DOHH2 (cell line): ENCODE measurements at regions not wholly inside any gene's neighbourhood (a gene's known extent, or its start where the extent isn't known, plus 50 kb on each side); places are given as distances from the start of the nearest gene placed in this dataset.

Source experiments
- H3F3A ChIP-seq: fragments of 200-600 bp; sonication (generic), shearing (Covaris generic); 2 replicates; pipeline ENCODE4 v1.6.0; 2016; ENCODE audit warnings: antibody characterized with exemption, mild to moderate bottlenecking; ENCODE audit not compliant: control insufficient read depth, insufficient read depth
- H3K27ac ChIP-seq: fragments of 200-600 bp; sonication (generic); 2 replicates; pipeline ENCODE4 v1.5.1; 2014; ENCODE audit warnings: low read depth, mild to moderate bottlenecking, low read length, moderate library complexity
- H3K27me3 ChIP-seq: fragments of 200-600 bp; sonication (generic); 2 replicates; pipeline ENCODE4 v1.6.1; 2014; ENCODE audit warnings: mild to moderate bottlenecking, low read length, mixed read lengths; ENCODE audit not compliant: control insufficient read depth
- H3K36me3 ChIP-seq: fragments of 200-600 bp; sonication (generic); 2 replicates; pipeline ENCODE4 v1.6.1; 2014; ENCODE audit warnings: mild to moderate bottlenecking, low read length, moderate library complexity, mixed read lengths; ENCODE audit not compliant: control insufficient read depth
- H3K4me1 ChIP-seq: fragments of 200-600 bp; sonication (generic); 2 replicates; pipeline ENCODE4 v1.6.1; 2014; ENCODE audit warnings: mild to moderate bottlenecking, low read length, mixed read lengths; ENCODE audit not compliant: control insufficient read depth
- H3K4me2 ChIP-seq: fragments of 200-600 bp; sonication (generic); 2 replicates; pipeline ENCODE4 v1.6.0; 2014; ENCODE audit warnings: mild to moderate bottlenecking, low read length, moderate library complexity
- H3K4me3 ChIP-seq: fragments of 200-600 bp; sonication (generic); 2 replicates; pipeline ENCODE4 v1.5.1; 2014; ENCODE audit warnings: mild to moderate bottlenecking, low read length, mixed read lengths
- H3K79me2 ChIP-seq: fragments of 200-600 bp; sonication (generic); 2 replicates; pipeline ENCODE4 v1.6.1; 2014; ENCODE audit warnings: mild to moderate bottlenecking, low read length, mixed read lengths; ENCODE audit not compliant: control insufficient read depth
- H3K9me2 ChIP-seq: fragments of 200-600 bp; sonication (generic); replicated peaks from 2 replicates; pipeline ENCODE4 v1.6.1; 2014; ENCODE audit warnings: mild to moderate bottlenecking, low read length, mixed read lengths; ENCODE audit not compliant: control insufficient read depth
- H3K9me3 ChIP-seq: fragments of 200-600 bp; sonication (generic); 2 replicates; pipeline ENCODE4 v1.6.1; 2014; ENCODE audit warnings: antibody characterized with exemption, low read length, mixed read lengths; ENCODE audit not compliant: control insufficient read depth, insufficient read depth
- H4K20me1 ChIP-seq: fragments of 200-600 bp; sonication (generic); 2 replicates; pipeline ENCODE4 v1.6.0; 2014; ENCODE audit warnings: low read depth, mild to moderate bottlenecking, antibody characterized with exemption, low read length, moderate library complexity; ENCODE audit not compliant: control insufficient read depth, insufficient read depth
- CTCF ChIP-seq: fragments of 200-600 bp; sonication (generic); IDR thresholded peaks from one replicate; pipeline ENCODE4 v1.5.1; 2014; ENCODE audit warnings: antibody characterized with exemption, mild to moderate bottlenecking, low read depth, low read length; ENCODE audit not compliant: poor library complexity, severe bottlenecking
- EZH2phosphoT487 ChIP-seq: fragments of 200-600 bp; sonication (generic); IDR thresholded peaks from 2 replicates; pipeline ENCODE4 v1.6.1; 2017; ENCODE audit warnings: borderline replicate concordance, mild to moderate bottlenecking, antibody characterized with exemption, low read length, moderate library complexity, mixed read lengths

DNA sequence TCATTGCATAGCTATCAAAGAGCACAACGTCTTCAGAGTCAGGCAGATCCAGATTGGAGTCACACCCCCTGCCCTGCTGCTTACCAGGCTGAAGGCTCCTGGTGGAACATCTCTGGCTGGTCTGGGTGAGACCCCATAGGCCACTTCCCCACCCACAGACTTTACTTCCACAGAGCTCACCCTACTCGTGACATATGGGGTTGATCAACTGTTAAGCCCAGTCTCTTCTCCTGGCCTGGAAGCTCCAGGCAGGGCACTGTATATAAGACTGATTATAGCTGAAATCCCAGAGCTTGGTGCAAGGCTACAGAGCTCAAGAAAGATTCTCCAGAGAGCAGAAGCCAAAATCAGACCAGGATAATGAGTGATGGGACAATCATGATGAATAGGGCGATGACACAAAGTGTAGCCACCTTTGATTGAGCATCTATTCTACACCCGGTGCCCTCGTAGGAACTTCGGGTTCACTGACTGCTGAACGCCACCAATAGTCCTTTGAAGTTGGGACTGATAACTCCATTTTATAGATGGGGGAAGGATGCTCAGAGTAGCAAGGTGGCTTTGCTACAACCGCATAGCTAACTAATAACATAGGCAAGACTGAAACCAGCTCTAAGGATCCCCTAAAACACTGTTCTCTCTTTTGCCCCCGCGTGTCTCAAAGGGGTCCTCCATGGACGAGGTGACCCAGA lies 287.8 kb downstream of the BCL11B start:
- H4K20me1 ChIP-seq: no peaks in the 10 kb centered on the region
- H3K36me3 ChIP-seq: no peaks in the 10 kb centered on the region
- no peaks in the 10 kb centered on the region for H3K79me2 ChIP-seq
- H3K9me3 ChIP-seq: no peaks in the 10 kb centered on the region
- H3K9me2 ChIP-seq: no peaks in the 10 kb centered on the region
- no peak overlapping the region for H3K4me3 ChIP-seq
- no peaks in the 10 kb centered on the region for H3K4me1 ChIP-seq
- H3K27me3 ChIP-seq: no peaks in the 10 kb centered on the region
- H3K27ac ChIP-seq: no peak overlapping the region
- H3K4me2 ChIP-seq: no peak overlapping the region
- TF ChIP-seq CTCF: no peak
- no peak for TF ChIP-seq EZH2phosphoT487
- no peaks in the 10 kb centered on the region for H3F3A ChIP-seq

GRCh38 chr14:98984719-98985041 lies 287.3 kb downstream of the BCL11B start:
- no peaks in the 10 kb centered on the region for H3K36me3 ChIP-seq
- H3F3A ChIP-seq: no peaks in the 10 kb centered on the region
- no peaks in the 10 kb centered on the region for H3K4me1 ChIP-seq
- no peaks in the 10 kb centered on the region for H3K9me3 ChIP-seq
- no peaks in the 10 kb centered on the region for H4K20me1 ChIP-seq
- TF ChIP-seq CTCF: no peak
- TF ChIP-seq EZH2phosphoT487: no peak
- no peak overlapping the region for H3K4me3 ChIP-seq
- H3K9me2 ChIP-seq: no peaks in the 10 kb centered on the region
- H3K27ac ChIP-seq: no peak overlapping the region
- H3K4me2 ChIP-seq: no peak overlapping the region
- no peaks in the 10 kb centered on the region for H3K27me3 ChIP-seq
- H3K79me2 ChIP-seq: no peaks in the 10 kb centered on the region

DNA sequence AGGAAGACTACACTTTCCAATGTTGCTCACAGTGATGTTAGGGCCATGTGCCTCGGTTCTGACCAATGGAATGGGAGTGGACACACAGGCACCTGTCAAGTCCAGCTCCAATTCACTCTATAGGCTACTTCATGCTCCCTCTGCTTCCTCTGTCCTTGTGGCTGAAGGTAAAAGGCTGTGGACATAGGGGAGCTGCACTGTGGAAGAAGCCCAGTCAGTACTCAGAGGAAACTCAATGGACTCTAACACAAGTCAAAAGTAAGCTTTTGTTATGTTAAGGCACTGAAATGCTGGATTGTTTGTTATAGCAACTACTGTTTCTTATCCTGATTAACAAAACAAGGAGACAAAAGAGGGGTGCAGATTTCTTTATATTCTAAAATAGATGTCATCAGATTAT lies 278.2 kb downstream of the BCL11B start:
- Histone ChIP-seq H3K27me3 (no peaks in the 10 kb centered on the region), H3K27ac (no peak overlapping the region), H3K4me1 (no peaks in the 10 kb centered on the region), H3K4me3 (no peak overlapping the region), H3K36me3 (no peaks in the 10 kb centered on the region), H3K9me2 (no peaks in the 10 kb centered on the region), H3K79me2 (no peaks in the 10 kb centered on the region), H3K4me2 (no peak overlapping the region), H4K20me1 (no peaks in the 10 kb centered on the region), H3F3A (no peaks in the 10 kb centered on the region), H3K9me3 (no peaks in the 10 kb centered on the region)
- TF ChIP-seq EZH2phosphoT487 (no peak), CTCF (no peak)
